ENCODE measurements at regions not wholly inside any gene's neighbourhood (a gene's known extent, or its start where the extent isn't known, plus 50 kb on each side); places are given as distances from the start of the nearest gene placed in this dataset.

DNA sequence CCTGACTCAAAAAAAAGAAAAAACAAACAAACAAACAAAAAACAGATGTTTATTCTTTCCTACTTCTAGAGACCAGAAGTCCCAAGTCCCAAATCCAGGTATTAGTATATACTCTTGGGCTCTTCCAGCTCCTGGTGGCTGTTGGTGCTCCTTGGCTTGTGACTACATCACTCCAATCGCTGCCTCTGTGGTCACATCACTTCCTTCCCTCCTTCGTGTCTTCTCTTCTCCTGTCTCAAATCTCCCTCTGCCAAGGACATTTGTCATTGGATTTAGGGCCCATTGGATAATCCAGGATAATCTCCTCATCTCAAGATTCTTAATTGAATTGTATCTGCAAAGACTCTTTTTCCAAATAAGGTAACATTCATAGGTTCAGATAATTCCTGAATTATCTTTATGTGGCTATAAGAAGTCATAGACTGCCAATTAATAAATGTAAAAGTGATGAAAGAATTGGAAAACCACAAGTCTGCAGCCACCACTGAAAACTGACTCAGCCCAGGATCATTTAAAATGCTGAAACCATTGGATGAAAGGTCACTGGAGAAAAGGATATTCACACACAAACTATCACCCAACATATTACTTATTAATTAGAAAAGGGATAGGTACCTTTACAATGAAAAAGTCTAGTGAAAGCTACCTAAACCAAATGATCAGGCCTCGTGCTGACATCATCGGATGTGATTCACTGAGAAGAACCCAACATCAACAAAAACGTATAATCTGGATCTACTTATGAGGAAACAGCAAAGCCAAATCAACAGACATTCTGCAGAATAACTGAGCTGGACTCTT, 67.1 kb downstream of the ZNF281 start:
- TF ChIP-seq CTCF (IDR thresholded peaks at IDR 0.05) (no peak), POLR2A (IDR thresholded peaks at IDR 0.05) (no peak)

Data from Peyer's patch (tissue), 4 donors.